Kidney (tissue), 13 donors: ENCODE measurements at regions not wholly inside any gene's neighbourhood (a gene's known extent, or its start where the extent isn't known, plus 50 kb on each side); places are given as distances from the start of the nearest gene placed in this dataset.

ENCODE experiments used
- DNase-seq, 5 donors: peaks; one replicate each; pipeline ENCODE4 v3.0.0-alpha.2; 2013 to 2020
- FAIRE-seq: peaks from 2 replicates; lab custom pipeline; 2012; peaks lifted over from hg19 to GRCh38; lab: Jason Lieb, UNC
- H3K27ac ChIP-seq, 2 donors: one replicate each; pipeline ENCODE4 v1.7.0; 2013; ENCODE audit warnings: low read depth in 2 of 2, low read length in 2 of 2, inconsistent platforms in 1 of 2
- H3K27me3 ChIP-seq: one replicate; pipeline ENCODE4 v1.7.1; 2013; ENCODE audit warnings: low read length, inconsistent platforms; ENCODE audit not compliant: control insufficient read depth, insufficient read depth
- H3K36me3 ChIP-seq, 3 donors: one replicate each; pipeline versions ENCODE4 v1.7.0 to v1.7.1; 2013; ENCODE audit warnings: low read length in 3 of 3, control low read depth in 1 of 3, inconsistent platforms in 1 of 3; ENCODE audit not compliant: insufficient read depth in 3 of 3, control insufficient read depth in 2 of 3
- H3K4me1 ChIP-seq, 3 donors: one replicate each; pipeline versions ENCODE4 v1.7.0 to v1.7.1; 2013; ENCODE audit warnings: low read length in 3 of 3, inconsistent platforms in 1 of 3, low read depth in 1 of 3; ENCODE audit not compliant: control insufficient read depth in 2 of 3, insufficient read depth in 2 of 3
- H3K4me3 ChIP-seq, 3 donors: one replicate each; pipeline versions ENCODE4 v1.7.0 to v1.8.1; 2013; ENCODE audit warnings: low read length in 3 of 3, control low read depth in 1 of 3, inconsistent platforms in 1 of 3
- H3K9ac ChIP-seq, 3 donors: one replicate each; pipeline versions ENCODE4 v1.7.0 to v1.7.1; 2013; ENCODE audit warnings: low read length in 3 of 3, control low read depth in 1 of 3, inconsistent platforms in 1 of 3
- H3K9me3 ChIP-seq, 3 donors: one replicate each; pipeline versions ENCODE4 v1.7.0 to v1.7.1; 2013; ENCODE audit warnings: low read length in 3 of 3, control low read depth in 1 of 3, inconsistent platforms in 1 of 3; ENCODE audit not compliant: control insufficient read depth in 2 of 3, insufficient read depth in 1 of 3
- intact Hi-C: fragments of 100-400 bp; cut with DNase I; formaldehyde crosslinking; loops from one replicate; pipeline ENCODE4 v1.11.1; 2022
- TF ChIP-seq, protein P1 (sequence below): IDR thresholded peaks from 3 replicates; pipeline ENCODE4 v1.5.1; 2012; ENCODE audit warnings: mild to moderate bottlenecking, moderate library complexity, borderline replicate concordance; ENCODE audit not compliant: insufficient read depth; ENCODE audit errors: extremely low read depth
- donor health status: control.
- donor health status: control.
- donor health status: control.
- donor health status: control.
- donor health status: control.
- donor health status: DM: yes; HTN: yes; CAD: no.
- donor health status: Normal renal cell carcinoma (clear cell type).

DNA sequence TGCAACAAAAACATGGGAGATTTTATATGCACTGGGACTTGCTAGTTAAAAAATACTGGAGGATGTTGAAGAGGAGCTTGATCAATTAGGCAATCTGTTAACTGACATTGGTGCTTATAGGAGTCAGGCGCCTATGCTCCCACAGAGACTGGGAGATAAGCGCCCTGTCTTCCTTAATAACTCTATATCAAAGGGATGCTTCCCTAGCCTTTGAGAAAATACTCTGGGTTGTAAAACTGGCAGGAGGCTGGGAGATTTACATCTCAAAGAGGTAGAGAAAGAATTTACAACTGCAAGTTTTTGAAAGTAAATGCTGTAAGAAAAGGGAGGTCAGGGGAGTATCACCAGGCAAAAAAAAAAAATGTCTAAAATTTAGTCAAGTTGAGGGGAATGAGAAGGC lies 325.4 kb downstream of the PCDH10 start:
- Histone ChIP-seq H3K27me3 (no peaks in the 10 kb centered on the region), H3K4me3 (no peak overlapping the region), H3K4me1 (no peaks in the 10 kb centered on the region), H3K36me3 (no peaks in the 10 kb centered on the region), H3K9ac (no peak overlapping the region), H3K9me3 (no peaks in the 10 kb centered on the region), H3K27ac (no peak overlapping the region)
- TF ChIP-seq, protein P1, sequence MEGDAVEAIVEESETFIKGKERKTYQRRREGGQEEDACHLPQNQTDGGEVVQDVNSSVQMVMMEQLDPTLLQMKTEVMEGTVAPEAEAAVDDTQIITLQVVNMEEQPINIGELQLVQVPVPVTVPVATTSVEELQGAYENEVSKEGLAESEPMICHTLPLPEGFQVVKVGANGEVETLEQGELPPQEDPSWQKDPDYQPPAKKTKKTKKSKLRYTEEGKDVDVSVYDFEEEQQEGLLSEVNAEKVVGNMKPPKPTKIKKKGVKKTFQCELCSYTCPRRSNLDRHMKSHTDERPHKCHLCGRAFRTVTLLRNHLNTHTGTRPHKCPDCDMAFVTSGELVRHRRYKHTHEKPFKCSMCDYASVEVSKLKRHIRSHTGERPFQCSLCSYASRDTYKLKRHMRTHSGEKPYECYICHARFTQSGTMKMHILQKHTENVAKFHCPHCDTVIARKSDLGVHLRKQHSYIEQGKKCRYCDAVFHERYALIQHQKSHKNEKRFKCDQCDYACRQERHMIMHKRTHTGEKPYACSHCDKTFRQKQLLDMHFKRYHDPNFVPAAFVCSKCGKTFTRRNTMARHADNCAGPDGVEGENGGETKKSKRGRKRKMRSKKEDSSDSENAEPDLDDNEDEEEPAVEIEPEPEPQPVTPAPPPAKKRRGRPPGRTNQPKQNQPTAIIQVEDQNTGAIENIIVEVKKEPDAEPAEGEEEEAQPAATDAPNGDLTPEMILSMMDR, result no peak
- intact Hi-C loops, result no loop called here
- no peak for FAIRE-seq
- DNase-seq, result peak in 2 of 5 donors; percentile 16 to 26

DNA sequence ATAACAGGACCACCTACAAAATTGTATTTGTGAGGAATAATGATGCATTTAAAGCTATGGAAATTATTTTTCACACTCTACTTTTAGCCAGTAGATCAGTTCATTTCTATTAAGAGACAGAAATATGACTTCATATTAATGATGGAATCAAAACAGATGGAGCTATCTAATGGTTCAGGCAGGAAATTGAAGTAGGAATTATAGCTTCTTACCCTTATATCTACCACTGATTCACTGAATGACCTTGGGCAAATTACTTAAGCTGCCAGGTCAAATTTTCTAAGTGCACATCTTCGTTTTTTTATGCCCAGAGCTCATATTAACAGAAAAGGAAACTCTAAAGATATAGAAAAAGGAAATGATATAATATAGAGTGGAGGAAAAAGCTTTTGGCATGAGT lies 323.1 kb downstream of the PCDH10 start:
- Histone ChIP-seq H3K27ac (no peak overlapping the region), H3K27me3 (no peaks in the 10 kb centered on the region), H3K4me3 (no peak overlapping the region), H3K9ac (no peak overlapping the region), H3K9me3 (no peaks in the 10 kb centered on the region), H3K36me3 (no peaks in the 10 kb centered on the region), H3K4me1 (no peaks in the 10 kb centered on the region)
- FAIRE-seq (no peak), DNase-seq (no peak)
- TF ChIP-seq, protein P1, result no peak
- intact Hi-C loops, result no loop called here

DNA sequence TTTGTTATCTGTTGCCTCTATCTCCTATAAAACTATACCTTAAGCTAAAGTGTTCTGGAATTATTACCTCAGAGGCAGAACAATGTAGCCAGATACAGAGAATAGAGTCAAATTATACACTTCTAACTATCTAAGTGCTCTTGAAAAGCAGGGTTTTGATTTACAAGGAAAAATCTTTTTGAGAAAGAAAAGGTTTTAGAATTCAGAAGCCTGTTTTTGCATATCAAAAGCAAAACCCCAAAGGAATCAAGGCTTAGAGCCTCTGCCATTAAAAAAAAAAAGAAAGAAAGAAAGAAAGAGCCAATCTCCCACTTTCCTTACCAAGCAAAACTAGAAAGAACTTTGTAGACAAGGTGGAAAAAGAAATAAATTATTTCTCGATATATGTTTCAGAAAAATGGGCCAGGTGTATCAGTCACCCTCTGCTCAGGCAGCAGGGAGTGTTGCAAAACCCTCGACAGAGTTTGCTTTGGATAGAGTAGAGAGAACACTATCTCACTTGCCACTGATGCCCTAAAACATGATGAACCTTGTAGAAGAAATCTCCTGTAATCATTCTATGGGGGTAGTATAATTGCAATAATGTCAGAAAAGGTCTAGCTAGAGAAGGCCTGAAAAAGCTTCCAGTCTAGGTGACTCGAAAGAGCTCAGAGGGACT lies 318.3 kb downstream of the PCDH10 start:
- Histone ChIP-seq H3K9me3 (no peaks in the 10 kb centered on the region), H3K27ac (no peak overlapping the region), H3K9ac (no peak overlapping the region), H3K4me1 (no peaks in the 10 kb centered on the region), H3K27me3 (no peaks in the 10 kb centered on the region), H3K4me3 (no peak overlapping the region), H3K36me3 (no peaks in the 10 kb centered on the region)
- FAIRE-seq (no peak), DNase-seq (no peak)
- TF ChIP-seq, protein P1, result no peak
- intact Hi-C loops, result no loop called here

DNA sequence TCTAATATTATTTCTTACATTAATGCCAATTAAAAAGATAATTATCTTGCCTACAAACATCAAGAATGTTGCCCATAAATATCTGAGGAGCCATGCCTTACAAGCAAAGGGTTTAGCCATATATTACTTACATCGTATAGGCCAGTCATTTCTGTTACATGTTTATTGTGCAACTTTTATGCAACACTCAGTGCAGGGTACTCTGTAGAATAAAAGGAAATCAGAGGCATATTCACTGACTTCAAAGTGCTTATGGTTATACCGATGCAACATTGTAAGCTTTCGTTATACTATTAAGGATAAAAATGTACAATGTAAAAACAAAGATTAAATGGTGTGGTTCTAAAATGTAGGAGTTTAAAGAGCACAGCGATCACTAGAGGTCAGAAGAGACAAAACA lies 315.9 kb downstream of the PCDH10 start:
- Histone ChIP-seq H3K4me1 (no peaks in the 10 kb centered on the region), H3K9me3 (no peaks in the 10 kb centered on the region), H3K27me3 (no peaks in the 10 kb centered on the region), H3K9ac (no peak overlapping the region), H3K36me3 (no peaks in the 10 kb centered on the region), H3K4me3 (no peak overlapping the region), H3K27ac (no peak overlapping the region)
- TF ChIP-seq, protein P1, result no peak
- FAIRE-seq (no peak), DNase-seq (no peak)
- intact Hi-C loops, result no loop called here
